ENCODE measurements at regions not wholly inside any gene's neighbourhood (a gene's known extent, or its start where the extent isn't known, plus 50 kb on each side); places are given as distances from the start of the nearest gene placed in this dataset.
A peak's percentile ranks its signal among the peaks of the same experiment; 100 is the strongest.
"Not testable (repeated sequence)": the region's sequence is repeated elsewhere in the genome, so short reads cannot be mapped to it uniquely, and the experiment has no call there.

GRCh38 chr6:93644611-93645010 lies 225.3 kb upstream of the EPHA7 start:
- DNase-seq = no peak

GRCh38 chr6:93639126-93639525 lies 219.8 kb upstream of the EPHA7 start:
- DNase-seq = no peak

GRCh38 chr6:93636987-93637664 lies 217.8 kb upstream of the EPHA7 start:
- DNase-seq = not testable (repeated sequence)

- DNase-seq = peak; percentile 16
Observed at GRCh38 chr6:93624408-93624807, 205.0 kb upstream of the EPHA7 start.

GRCh38 chr6:93621442-93621841 lies 202.1 kb upstream of the EPHA7 start:
- peak; percentile 4 for DNase-seq

- DNase-seq = no peak
Observed at GRCh38 chr6:93604951-93605350, 185.6 kb upstream of the EPHA7 start.

GRCh38 chr6:93592417-93592816 lies 173.1 kb upstream of the EPHA7 start:
- no peak for DNase-seq

- no peak for DNase-seq
Observed at GRCh38 chr6:93586306-93586705, 166.9 kb upstream of the EPHA7 start.

GRCh38 chr6:93584300-93584699 lies 164.9 kb upstream of the EPHA7 start:
- peak; percentile 10 for DNase-seq

GRCh38 chr6:93581371-93581770 lies 162.0 kb upstream of the EPHA7 start:
- DNase-seq = peak; percentile 16

GRCh38 chr6:93580446-93580845 lies 161.1 kb upstream of the EPHA7 start:
- no peak for DNase-seq

- DNase-seq = peak; percentile 15
Observed at GRCh38 chr6:93575495-93576267, 156.3 kb upstream of the EPHA7 start.

- DNase-seq = no peak
Observed at GRCh38 chr6:93574299-93574698, 154.9 kb upstream of the EPHA7 start.

- DNase-seq = no peak
Observed at GRCh38 chr6:93571346-93571745, 152.0 kb upstream of the EPHA7 start.

- DNase-seq = no peak
Observed at GRCh38 chr6:93568169-93568568, 148.8 kb upstream of the EPHA7 start.

- peak; percentile 30 for DNase-seq
Observed at GRCh38 chr6:93567164-93567563, 147.8 kb upstream of the EPHA7 start.

- no peak for DNase-seq
Observed at GRCh38 chr6:93566285-93566684, 146.9 kb upstream of the EPHA7 start.

GRCh38 chr6:93562582-93562981 lies 143.2 kb upstream of the EPHA7 start:
- DNase-seq = no peak

- DNase-seq = no peak
Observed at GRCh38 chr6:93555292-93555691, 135.9 kb upstream of the EPHA7 start.

GRCh38 chr6:93554018-93554417 lies 134.7 kb upstream of the EPHA7 start:
- no peak for DNase-seq

GRCh38 chr6:93550551-93551276 lies 131.4 kb upstream of the EPHA7 start:
- DNase-seq = no peak

GRCh38 chr6:93549868-93550267 lies 130.5 kb upstream of the EPHA7 start:
- DNase-seq = no peak
